Fibroblast of gingiva (primary cell): ENCODE measurements at regions not wholly inside any gene's neighbourhood (a gene's known extent, or its start where the extent isn't known, plus 50 kb on each side); places are given as distances from the start of the nearest gene placed in this dataset.
"Not testable (repeated sequence)": the region's sequence is repeated elsewhere in the genome, so short reads cannot be mapped to it uniquely, and the experiment has no call there.

Experiments
- DNase-seq: peaks from one replicate; pipeline ENCODE4 v3.0.0-alpha.2; 2011; ENCODE audit warnings: low read depth

DNA sequence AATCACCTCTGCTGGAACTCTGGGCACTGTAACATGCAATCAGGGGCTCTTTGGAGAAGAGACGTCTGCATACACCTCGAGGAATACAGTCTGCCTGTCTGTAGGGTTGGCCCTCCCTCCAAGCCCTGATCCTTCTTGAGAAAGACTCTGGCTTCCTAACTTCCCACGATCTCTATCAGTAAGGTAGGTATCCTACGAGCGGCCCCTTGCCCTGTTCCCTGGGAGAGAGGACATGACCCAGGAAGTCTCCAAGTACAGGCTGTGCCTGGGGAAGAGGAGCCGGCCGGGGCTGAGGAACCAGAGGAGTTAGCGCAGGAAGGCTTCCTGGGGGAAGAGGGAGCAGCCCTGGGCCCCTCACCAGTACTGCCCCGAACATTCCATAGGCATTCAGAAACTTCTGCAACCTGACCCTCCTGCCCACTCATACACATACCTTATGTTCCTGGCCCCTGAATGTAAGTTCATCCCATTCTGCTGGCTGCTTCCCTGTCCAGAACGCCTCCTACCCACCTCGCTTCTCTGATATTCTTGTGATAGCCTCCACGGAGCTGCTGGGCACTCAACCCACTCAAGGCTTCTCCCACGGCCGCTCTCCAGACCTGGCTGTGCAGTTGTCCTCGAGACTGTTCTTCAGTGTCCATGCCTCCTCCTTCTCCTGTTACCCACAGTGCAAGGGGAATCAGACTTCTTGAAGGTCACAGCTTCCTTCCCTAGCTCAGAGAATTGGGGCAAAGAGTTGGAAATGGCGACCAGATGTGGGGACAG is 116.1 kb downstream of the CYP26B1 start:
- DNase-seq = no peak

DNA sequence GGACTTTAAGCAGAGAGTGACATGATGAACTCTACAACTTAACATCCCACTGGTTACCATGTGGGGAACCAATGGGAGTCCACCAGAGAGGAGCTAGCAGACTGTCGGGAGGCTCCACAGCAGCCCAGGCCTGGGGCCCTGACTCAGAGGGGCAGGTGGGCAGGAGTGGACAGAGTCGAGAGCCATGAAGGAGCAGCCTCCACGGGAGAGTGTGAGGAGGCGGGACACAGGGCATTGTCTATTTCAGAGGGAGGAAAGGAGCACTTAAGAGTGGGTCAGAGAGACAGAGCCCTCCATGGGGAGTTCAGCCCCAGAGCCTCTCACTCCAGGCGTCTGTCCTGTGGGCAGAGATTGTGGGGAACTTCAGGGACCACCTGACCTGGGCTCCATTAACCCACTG is 118.7 kb downstream of the CYP26B1 start:
- DNase-seq = no peak

DNA sequence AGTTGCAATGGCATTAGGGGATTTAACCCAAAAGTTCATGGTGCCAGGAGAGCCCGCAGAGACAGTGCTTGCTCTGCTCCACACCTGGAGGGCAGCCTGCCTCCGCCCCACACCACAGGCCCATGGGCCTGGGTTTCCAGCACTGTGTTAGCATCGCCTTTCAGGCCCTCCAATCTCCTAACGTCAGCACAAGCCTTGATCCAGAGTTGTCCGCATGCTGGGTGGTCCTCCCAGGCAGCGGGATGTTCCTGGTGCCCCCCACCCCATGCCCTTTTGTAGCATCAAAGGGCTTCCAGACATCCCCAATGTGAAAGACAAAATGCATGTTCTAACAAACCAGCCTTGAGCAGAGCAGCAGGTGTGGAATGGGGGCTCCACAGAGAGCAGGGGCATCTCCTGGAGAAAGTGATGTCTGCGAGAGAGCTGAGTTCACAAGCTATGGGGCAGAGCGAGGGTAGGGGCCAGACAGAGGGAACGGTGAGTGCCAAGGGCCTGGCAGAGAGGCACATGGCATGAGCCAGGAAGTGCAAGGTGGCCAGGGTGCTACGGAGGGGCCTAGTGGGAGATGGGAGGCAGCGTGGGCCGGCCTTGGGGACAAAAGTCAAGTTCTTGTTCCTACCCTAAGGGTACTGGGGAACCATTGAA is 119.2 kb downstream of the CYP26B1 start:
- no peak for DNase-seq

GRCh38 chr2:72027426-72028161 is 120.1 kb downstream of the CYP26B1 start:
- DNase-seq = no peak

DNA sequence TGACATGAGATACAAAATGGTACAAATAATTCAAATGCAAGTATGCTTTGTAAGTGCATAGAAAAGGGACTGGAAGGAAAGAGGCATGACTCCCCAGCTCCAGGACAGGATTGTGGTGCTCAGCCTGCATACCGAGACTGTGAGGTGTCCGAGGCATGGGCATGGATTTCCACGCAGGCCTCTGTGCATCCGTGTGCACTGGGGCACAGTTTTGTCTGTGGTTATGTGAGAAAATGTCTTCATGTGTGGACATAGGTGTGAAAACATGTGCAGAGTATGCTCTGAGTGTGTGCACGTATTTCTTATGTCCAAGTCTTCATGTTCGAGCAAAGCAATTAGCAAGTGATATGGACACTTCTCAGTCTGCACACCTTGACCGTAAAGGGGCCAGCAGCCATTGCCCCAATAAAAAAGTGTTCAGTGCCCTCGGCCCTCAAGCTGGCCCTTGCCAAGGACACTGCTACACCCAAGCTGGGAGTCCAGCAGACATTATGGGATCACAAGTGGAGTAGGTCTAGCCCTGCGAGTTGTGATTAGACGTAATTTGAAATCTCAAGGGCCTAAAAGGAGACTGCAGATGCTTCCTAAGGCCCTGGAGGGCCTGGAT is 120.7 kb downstream of the CYP26B1 start:
- no peak for DNase-seq

GRCh38 chr2:72024451-72025175 is 123.0 kb downstream of the CYP26B1 start:
- no peak for DNase-seq

- no peak for DNase-seq
Measured at GRCh38 chr2:72023678-72024390, 123.8 kb downstream of the CYP26B1 start.

- not testable (repeated sequence) for DNase-seq
Measured at GRCh38 chr2:72021371-72021770, 126.3 kb downstream of the CYP26B1 start.

DNA sequence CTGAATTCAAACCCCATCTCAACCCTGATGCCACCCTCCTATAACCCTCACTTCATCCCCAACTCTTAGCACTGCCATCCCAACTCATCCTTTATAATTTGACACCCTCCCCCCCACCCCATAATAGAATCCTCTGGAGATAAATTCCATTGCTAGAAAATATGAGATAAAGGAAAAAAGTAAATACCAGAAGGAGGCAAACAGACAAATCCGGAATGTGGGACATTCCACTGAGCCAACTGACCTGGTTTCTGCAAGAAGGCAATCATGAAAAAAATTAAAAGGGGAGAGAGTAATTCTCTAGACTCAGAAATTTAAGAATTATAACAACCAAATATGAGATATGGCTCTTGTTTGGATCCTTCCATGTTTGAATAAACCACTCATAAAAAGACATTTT is 132.4 kb downstream of the CYP26B1 start:
- no peak for DNase-seq

GRCh38 chr2:72014831-72015230 is 132.8 kb downstream of the CYP26B1 start:
- no peak for DNase-seq

- no peak for DNase-seq
Measured at GRCh38 chr2:72013726-72014125, 133.9 kb downstream of the CYP26B1 start.

GRCh38 chr2:72012886-72013574 is 134.6 kb downstream of the CYP26B1 start:
- no peak for DNase-seq

GRCh38 chr2:72011791-72012190 is 135.9 kb downstream of the CYP26B1 start:
- DNase-seq = no peak

DNA sequence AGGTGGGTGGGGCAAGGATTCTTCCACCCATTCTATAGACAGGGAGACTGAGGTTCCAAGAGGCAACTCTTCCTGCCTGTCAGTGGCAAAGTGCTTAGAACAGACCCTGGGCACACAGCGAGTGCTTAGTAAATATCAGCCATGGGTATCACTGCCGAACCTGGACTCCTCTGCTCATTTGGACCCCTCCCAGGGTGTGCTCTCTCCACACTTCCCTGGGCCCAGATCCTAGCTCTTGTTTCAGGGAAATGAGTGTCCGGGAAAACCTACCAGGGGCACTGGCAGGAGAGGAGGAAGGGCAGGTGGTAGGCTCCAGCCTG is 136.3 kb downstream of the CYP26B1 start:
- no peak for DNase-seq

DNA sequence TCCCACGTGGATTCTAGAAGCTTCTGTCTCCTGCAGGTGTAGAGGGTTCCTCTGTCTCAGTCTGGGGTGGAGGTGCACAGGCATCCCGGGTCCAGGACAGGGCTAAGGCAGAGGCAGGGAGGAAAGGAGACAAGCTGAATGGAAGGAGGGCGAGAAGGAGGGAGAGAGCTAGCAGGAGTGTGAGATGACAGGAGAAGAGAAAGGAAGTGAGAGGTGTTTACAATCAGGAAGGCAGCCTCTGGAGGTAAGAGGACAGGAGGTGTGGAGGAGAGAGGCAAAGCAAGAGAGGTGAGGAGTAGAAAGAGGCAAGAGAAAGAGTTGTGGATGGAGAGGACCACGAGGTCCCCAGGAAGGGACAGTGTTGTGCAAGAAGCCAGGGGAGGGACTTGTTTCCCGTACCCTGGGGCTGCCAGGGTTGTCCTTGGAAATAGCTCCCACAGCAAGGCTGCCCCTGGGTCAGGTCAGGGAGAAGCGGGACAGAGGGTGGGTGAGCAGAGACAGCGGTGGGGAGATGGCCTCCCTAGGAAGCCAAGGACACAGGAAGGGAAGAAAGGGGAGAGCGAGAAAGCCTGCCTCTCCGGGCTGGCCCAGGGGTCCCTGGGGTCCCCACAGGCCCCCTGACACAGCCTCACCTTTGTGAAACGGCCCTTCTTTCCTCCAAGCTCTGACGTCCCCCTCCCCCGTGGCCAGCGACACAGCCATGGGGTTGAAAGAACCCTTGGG is 136.9 kb downstream of the CYP26B1 start:
- no peak for DNase-seq

- no peak for DNase-seq
Measured at GRCh38 chr2:72008608-72009007, 139.1 kb downstream of the CYP26B1 start.

DNA sequence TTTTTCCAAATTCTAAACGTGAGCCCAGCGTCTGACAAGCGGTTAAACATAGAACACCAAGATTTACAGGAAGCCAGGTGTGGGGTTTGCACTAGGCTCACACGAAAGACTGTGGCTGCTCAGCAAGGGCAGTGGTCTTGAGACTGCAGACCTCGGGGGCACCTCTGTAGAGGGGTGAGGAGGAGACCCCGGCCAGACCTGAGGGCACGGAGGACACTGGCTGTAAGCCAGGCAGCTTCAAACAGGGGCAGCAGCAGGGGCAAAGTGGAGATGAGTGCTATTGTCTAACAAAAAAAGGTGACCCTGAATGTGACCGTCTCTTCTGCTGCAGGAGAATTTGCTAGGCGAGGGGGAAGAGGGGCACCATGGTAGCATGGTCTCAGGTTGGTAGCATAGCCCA is 140.3 kb downstream of the CYP26B1 start:
- no peak for DNase-seq

DNA sequence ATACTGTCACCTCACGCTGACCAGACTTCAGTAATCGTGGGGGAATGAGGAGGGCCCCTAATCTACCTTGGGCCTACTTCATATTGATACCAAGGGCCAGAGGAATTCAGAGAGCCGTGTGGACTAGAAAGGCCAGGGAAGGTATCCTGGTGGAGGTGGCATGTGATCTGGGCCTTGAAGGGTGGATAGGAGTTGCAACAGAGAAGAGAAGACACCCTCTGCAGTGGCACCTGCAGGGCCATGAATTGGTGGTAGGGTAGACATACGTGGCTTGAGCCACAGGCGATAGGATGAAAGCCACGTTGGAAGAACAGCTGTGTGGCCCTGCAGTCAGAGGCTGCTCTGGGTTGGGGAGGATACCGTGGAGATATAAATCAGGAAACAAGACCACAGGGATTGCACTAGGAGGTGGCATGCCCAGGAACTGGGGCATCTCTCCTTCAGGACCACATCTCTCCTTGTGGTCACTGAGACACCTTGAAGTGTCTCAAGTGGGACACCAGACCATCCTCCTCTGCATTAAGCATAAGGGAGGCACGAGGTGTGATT is 141.4 kb downstream of the CYP26B1 start:
- DNase-seq = no peak

DNA sequence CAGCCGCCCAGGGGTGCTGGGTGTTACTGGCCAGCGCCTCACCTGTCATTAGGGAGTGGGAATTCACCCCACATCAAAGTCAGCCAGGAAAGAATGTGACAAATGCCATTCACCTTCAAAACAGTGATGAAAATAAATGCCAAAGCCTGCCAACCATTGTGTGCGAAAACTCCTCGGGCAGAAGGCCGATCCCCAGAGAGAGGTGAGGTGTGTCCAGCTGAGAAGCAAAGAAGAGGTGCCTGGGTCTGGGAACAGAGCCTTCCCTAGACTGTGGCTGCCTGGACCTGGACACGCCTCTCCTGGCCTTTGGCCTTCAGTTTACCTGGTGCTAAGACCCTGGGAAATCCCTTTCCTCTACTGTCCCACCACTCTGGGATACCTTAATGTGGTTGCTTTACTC is 142.7 kb downstream of the CYP26B1 start:
- DNase-seq = no peak
